GM18502 (cell line): ENCODE measurements at regions not wholly inside any gene's neighbourhood (a gene's known extent, or its start where the extent isn't known, plus 50 kb on each side); places are given as distances from the start of the nearest gene placed in this dataset.

Experiments used
- ATAC-seq: cut with Tn5 transposase; IDR thresholded peaks from one replicate; pipeline ENCODE4 v1.9.1; 2021; ENCODE audit warnings: mild to moderate bottlenecking; ENCODE audit not compliant: unreplicated experiment, poor library complexity

DNA sequence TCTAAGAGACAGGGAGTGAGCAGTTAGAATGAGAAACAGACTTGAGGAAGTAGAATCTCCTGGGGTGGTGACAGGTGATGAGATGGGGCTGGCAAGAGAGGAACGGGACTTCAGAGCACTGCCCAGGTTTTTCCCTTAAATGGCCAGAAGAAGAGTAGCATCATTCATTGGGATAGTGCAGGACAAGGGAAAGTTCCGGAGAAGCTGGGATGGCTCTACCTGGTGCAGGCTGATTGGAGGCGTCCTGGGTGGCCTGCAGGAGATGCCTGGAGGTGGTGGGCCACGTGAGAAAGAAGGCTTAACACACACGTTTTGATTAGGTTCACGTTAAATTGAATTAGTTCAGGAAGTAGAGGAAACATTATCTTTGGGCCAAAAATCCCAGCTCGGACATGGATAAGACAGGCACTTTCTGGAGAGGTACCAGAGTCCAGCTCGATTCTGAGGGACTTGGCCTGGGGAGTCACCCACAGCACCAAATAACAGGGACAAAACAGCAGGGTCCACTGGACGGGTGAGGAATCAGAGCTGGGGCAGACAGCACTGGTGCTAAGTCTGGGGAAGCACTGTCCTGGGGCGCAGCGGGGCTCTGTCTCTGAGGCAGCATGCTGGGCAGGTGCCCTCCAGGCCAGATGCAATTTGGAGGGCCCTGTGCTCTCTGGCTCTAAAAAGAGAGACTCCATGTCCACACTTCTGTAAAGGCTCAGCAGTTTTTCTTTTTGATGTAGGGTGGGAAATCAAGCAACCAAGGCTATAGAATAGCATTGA, 512.3 kb upstream of the RAB6C start:
- no peak for ATAC-seq

DNA sequence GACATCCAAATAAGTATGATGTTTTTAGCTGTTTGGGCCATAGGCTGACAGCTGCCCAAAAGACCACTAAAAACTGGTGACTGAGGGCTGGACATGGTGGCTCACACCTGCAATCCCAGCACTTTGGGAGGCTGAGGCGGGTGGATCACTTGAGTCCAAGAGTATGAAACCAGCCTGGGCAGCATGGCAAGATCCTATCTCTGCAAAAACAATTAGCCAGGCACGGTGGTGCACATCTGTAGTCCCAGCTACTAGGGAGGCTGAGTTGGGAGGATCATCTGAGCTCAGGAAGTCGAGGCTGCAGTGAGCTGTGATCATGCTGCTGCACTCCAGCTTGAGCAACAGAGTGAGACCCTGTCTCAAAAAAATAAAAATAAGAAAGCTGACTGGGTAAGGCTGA, 511.5 kb upstream of the RAB6C start:
- no peak for ATAC-seq

DNA sequence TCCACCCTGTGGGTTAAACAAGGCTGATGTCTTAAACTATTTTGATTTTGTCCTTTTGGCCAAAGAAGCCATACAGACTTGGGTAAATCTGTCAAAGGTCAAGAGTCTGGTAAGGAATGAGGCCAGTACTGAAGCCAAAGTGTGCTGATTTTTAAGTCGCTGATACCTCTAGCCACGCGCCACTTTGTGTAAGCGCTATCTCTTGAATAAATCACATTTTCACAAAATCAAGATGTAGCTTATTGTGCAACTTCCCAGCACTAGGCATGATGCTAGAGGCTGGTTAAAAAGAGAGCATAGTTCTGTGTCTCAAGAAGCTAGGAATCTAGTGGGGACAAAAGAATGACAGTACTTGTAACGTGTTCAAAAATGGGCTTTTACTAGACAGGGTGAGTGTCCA, 510.6 kb upstream of the RAB6C start:
- ATAC-seq: no peak

DNA sequence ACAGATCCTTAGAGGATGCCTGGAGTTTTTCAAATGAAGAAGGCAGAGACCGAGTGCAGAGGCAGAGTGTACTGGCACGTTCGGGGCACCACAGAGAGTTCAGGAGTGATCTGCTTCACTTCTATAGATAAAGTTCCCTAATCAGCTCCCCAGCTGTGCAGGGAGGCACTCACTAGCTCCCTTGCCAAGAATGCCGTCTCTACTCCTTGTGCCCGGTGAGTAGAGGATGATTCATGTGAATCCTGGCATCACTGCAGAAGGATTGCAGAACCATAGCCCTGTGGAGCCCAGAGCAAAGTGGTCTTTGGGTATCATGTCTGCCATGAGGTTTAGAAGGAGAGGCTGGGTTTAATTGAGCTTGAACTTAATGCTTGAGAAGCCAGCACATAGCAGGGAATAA, 510.1 kb upstream of the RAB6C start:
- no peak for ATAC-seq

DNA sequence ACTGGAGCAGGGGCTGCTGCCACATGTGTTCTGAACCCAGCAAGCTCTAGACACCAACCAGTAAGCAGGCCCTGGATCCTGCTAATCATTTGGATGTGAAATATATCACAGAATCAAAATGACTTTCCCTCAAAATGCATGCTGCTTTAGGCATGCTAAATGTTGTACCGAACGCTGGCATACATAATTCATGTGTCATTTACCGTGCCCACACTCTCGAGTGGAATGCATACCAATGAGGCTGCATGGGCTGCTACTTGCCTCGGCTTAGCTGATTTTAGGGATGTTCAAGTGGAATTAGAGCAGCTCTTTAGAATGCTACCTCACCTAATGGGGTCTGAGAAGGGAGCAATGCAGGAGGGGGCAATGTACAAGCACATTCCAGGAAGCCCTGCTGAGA, 509.6 kb upstream of the RAB6C start:
- ATAC-seq: no peak

DNA sequence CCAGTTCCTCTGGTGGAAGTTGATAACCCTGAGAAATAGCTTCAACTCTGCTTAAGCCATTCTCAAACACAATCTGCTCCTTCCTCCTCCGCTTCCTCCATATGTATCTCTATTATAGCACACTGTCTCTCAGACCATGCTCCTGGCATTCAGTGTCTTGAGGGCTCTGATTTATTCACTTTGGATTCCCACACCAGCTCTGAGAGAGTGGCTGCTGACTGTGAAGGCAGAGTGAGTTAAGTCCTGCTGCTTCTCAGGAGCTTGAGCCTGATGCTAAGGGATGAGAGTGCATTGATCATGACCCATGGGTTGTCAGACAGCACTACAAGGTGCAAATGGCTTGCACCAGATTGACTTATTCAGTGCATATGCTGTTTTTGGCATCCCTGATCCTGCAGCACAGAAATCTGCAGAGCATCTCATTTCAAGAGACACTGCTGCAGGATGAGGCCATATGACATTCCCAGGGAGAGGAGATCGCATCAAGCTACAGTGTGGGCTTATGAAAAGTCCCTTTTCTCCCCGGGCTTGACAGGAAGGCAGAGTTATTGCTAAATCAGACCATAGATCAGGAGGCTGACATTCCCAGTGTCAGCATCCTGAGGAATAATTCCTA, 500.5 kb upstream of the RAB6C start:
- ATAC-seq: no peak

DNA sequence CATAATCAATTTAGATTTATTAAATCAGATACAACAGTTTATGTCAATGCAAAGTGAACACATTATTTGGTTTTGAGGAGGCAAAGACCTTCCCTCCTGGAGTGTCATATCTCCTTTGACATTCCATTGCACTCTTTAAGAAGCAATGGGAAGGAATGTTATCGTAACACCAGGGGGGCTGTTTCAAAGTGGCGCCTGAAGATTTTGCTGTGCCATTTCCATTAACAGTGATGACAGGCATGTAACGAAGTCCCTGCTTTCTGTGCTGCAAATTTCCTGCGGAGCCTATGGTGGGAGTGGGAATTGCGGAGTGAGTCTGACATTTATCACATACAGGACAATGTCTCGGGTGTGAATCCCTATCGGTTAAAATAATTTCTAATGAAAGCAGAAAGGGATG, 499.6 kb upstream of the RAB6C start:
- no peak for ATAC-seq

DNA sequence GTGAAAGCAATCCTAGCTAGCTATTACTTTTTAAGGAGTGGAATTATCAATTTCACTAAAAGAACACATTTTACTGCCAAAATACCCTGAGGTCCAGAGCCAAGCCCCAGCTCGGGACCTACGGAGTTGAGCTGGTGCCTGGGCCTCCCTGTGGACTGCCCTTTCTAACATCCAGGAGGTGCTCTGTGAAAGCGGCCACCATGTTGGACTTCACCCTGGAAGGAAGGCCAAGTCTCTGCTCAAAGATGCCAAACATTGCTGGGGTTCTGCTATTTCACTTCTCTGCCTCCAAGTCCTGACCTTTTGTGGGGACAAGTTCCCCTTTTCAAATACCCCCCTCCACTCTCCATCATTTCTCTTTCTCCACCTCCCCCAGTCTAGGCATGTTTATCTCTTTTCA, 498.7 kb upstream of the RAB6C start:
- no peak for ATAC-seq

DNA sequence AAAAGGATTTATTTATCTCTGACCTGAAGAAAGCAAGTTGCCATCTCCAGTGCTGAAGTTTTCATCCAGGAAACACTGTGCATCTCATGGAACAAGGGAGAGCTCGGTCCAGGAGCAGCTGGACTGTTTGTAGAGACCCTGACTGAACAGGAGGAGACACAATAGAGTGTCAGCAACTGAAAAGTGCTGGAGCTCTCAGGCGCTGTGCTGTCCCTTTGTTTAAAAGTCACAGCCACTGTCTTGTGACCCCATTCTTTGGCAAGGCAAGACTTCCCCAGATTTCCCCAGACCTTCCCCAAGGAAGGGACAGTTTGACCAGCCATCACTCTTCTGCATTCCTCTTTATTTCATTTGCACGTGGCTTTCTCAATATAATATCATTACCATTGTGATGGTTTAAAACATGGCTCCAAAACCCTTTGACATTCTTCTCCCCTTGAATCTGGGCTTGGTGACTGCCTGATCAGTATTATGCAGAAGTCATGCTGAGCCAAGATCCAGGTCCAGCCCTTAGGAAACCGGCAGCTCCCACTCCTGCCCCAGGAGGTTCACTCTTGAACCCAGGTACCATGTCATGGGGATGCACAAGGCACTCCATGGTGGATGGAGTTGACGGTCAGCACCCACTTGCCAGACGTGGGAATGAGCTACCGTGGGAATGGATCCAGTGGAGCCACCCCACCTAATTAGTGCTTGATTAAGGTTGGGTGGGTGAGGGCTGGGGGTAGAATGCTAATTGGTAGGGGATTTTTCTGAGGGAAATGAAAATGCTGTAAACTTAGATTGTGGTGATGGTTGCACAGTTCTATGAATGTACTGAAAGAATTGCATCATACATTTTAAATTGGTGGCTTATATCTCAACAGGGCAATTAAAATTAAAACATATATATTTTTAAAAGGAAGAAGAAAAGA, 497.9 kb upstream of the RAB6C start:
- no peak for ATAC-seq

DNA sequence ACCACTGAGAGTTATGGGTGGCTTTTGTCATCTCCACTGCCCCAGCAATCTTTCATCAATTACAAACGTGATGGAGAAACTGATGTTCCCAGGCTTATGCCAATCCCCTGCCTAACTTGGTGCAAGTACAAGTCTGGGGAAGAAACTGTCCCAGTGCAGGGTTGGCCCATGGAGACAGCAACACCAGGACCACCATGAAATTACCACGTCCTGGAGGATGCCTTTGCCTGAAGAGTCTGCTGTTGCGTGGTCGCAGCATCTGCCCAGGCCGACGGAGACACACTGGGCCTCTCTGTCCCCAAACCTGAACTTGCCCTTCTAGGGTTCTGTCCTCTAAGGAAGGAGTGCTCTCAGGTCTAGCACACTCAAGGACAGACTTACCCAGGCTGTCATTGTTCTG, 496.8 kb upstream of the RAB6C start:
- ATAC-seq: no peak

DNA sequence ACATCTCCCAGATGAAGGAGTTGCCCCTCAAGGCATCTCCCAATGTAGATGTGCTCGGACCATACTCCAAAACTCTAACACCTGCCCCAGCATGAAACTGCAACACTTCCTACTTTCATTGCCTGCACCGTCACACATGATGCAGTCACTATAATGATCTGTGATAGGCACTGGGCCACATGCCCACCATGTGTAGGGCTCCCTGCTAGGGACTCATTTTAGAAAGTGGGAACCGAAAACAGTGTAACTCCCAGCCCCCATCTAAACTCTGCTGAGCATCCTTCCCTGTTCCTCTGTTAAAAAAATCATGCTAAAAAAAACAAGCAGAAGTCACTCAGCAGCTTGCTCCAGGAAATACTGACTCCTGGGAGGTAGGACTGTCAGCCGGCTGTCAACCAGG, 496.1 kb upstream of the RAB6C start:
- peak; percentile 95 for ATAC-seq

DNA sequence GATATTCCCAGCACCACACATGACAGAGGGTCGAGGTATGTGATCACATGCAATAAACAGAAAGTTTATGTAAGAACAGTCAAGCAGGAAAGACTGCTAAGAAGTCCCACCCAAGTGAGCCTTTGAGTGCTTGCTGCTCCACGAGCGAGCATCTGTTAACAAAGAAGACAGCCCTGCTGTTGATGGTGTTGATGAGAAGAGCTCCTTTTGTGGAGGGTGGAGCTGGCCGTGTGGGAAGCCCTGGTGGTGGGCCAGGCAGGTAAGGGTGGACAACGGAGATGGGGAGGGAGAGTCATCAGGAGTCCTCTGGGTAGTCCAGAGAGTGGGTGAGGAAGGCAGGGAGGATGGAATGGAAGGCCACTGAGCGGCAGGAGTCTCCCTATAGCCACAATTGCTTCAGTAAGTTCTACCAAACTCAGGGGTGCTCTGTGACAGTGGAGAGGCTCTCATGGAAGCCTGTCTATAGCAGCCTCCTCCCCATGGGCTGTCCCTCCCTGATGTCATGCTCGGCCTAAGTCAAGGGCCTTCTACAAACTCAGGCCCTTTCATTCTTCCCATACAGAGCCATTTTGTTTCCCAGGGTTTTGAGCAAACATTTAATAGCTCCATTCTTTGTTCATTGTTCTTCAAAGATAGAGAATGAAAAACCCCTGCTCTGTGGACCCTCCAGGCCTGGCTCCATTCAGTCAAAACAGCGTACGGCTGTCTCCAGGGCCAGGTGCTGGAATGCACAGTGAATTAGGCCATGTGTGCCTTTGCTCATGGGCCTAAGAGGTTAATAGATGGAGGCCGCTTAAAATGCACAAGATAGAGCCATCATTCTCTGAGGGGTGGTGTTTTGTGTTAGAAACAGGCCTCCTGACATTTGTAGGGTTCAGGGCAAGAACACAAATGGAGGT, 494.2 kb upstream of the RAB6C start:
- ATAC-seq: no peak

DNA sequence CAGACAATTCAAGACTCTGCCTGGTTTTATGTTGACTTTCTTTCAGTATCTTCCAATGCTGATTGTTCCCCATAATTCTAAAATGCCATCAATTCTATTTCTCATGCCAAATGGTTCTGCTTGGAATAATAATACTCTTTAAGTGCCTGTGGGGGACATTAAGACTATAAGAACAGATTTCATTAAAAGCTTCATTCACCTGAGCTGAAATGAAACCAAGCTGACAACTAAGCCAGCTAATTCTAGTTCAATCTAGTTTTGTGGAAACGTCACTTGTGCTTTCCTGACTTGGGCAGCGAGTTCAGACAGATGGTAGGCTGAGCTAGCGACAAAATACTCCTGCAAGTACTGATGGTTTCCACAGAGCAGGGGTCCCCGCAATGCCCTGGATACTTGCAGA, 491.1 kb upstream of the RAB6C start:
- ATAC-seq: no peak

DNA sequence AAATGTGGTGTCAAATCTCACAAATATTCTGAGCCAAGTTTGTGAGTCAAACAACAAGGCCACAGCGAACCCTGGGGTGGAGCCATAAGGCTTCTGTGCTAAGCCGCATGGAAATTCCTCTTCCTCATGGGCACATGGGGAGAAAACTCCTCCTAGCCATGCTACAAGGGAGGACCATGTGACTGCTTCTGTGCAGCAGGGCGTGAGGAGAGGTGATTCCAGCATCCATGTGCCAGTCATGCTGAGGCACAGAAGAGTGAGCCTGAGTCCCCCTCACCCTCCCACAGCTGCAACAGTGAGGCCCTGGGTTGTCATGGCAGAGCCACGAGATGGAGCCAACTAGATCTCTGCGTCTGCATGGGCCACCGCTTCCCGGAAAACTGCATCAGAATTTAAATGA, 488.8 kb upstream of the RAB6C start:
- no peak for ATAC-seq

DNA sequence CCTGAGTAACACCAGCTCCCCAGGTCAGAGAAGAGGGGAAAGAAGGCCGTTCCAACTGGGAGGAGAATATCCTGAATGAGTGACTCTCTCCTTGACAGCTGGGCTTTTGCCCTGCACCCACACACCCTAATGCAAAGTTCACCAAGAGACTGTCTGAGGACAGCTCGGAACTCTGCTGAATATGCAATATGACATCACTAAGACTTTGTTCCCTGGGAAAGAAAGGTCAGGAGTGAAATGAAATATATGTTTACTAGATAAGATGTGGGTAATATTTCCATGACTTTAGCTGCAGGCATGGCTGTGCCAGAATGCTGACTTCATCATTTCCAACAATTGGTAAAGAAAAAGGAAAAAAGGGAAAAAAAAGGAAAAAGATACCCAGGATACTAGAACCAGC, 488.2 kb upstream of the RAB6C start:
- ATAC-seq: no peak

DNA sequence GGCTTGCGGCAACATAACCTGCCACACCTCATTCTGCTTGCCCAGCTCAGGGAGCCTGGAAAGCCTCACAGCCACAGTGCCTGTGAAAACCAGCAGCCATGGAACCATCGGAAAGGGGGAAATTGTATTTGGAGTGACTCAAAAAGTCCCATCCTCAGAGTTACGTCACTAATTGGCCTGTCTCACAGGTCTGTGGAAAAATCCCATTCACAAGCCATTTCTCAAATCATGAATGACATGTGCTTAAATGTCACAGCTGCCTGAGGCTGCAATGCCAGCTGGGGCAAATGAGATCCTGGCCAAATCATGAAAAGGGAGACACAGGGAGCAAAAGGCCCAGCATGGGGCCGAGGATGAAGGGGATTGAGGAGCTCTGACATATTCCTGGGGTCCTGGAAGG, 486.9 kb upstream of the RAB6C start:
- no peak for ATAC-seq

DNA sequence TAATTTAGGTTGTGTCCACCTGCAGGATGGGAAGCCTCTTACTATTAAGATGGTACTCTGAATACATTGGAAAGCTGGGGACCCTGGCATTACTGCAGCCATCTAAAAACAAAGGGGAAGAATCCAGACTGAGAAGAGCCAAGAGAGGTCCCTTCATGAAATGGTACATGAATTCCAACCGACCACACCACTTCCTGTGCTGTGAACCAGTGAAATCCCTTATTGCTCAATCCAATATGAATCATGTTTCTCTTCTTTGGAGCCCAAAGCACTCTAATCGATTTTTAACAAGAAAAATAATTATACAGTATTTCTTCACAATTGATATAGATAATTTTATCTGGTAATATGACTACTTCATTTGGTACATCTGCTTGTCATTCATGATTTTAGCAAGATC, 479.7 kb upstream of the RAB6C start:
- no peak for ATAC-seq

DNA sequence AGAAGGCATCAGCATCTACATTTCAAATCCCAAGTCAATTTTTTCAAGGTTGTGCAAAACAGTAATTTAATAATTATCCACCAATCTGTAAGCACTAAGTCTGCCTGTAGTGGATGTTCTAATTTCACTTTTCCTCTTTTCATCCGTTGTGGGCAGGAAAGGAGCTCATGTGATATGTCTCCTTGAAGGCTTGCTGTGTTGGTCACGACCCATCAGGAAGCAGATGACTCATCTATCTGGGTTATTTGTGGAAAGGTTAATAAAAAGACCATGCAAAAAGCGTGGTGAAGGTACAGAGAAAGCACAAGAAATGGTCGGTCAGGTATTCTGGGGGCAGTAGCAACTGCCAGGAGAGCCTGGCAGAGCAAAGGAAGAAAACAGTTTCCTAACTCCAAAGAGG, 476.7 kb upstream of the RAB6C start:
- no peak for ATAC-seq

DNA sequence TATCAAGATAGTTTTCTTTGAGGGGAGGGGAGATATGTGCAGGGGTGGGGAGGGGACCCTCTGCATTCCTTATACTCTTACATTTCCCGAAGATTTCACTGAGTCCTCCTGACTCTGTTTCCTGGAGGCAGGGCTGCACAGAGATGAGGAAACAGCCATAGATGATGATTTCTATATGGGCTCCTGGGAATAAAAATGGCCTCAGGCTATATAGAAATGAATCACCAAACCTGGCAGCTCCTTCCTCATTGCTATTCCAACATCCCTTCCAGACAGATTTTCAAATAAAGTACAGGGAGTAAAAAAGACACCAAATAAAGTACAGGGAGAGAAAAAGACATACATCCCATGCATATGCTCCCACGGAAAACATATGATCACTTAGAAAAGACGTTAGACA, 474.8 kb upstream of the RAB6C start:
- ATAC-seq: no peak

DNA sequence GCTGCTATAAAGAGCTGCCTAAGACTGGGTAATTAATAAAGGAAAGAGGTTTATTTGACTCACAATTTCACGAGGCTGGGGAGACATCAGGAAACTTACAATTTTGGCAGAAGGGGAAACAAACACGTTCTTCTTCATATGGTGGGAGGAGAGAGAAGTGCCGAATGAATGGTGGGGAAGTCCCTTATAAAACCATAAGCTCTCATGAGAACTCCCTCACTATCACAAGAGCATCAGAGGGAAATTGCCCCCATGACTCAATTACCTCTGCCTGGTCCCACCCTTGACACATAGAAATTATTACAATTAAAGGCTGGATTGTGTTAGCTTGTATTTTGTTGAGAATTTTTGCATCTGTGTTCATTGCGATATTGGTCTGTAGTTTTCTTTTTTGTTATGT, 460.5 kb upstream of the RAB6C start:
- no peak for ATAC-seq
